ENCODE measurements at regions not wholly inside any gene's neighbourhood (a gene's known extent, or its start where the extent isn't known, plus 50 kb on each side); places are given as distances from the start of the nearest gene placed in this dataset.

DNA sequence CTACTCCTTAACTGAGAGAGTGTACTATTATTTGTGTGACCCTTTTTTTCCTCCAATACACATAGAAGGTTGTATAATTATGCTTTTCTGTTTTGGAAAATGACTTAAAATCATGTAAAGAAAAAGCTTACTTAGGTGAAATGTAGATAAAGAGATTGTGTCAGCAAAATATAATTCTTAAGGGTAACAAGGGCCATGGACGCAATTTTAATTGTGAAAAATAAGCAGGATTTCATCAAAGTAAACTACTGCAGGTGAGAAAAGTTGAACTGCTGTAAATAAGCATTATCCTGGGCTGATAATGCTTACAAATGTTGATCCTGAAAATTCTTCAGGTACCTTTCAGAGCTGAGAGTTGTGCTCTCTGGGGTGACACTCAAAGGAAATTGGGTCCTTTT lies 141.5 kb downstream of the RPIA start:
- DNase-seq (ENCODE audit: low spot score), result no peak

GRCh38 chr2:88834376-88834775 lies 142.9 kb downstream of the RPIA start:
- DNase-seq (ENCODE audit: low spot score), result no peak

DNA sequence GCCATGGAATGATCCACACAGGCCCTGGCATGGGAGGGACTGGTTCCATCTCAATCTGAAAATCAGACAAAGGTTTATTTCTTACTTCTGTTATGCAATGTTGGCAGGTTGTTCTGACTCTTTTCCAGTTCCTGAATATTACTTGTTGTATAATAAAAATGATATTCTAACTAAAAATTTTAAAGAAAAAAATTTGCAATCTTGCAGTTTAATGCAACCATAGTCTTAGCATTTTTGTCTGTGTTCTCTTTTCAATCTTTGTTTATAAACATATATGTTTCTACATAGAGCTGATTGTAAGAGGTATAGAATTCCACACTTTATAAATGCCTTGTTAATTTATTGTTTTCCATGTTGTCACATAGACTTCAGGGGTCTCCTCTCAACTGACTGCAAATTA lies 143.4 kb downstream of the RPIA start:
- DNase-seq (ENCODE audit: low spot score), result no peak

DNA sequence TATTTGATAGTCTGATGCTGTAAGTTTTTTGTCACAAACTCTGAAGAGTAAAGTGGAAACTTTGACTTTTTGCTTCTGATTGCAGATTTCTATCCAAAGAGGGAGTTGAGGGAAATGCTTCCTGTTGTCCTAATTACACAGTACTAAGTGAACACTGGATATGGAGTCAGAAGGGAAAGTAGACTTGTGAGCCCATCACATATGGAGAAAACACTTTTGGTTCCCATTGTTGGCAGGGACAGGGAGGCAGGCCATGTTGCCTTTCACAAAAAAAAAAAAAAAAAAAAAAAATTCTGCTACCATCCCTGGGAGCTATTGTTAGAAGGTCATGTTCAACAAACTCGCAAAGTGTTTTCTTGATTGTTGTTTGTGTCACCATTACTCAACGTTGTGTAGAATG lies 144.3 kb downstream of the RPIA start:
- DNase-seq (ENCODE audit: low spot score), result no peak

GRCh38 chr2:88836351-88836750 lies 144.9 kb downstream of the RPIA start:
- DNase-seq (ENCODE audit: low spot score), result no peak

GRCh38 chr2:88837511-88838160 lies 146.2 kb downstream of the RPIA start:
- no peak for DNase-seq (ENCODE audit: low spot score)

- no peak for DNase-seq (ENCODE audit: low spot score)
Observed at GRCh38 chr2:88838165-88838635, 146.7 kb downstream of the RPIA start.

DNA sequence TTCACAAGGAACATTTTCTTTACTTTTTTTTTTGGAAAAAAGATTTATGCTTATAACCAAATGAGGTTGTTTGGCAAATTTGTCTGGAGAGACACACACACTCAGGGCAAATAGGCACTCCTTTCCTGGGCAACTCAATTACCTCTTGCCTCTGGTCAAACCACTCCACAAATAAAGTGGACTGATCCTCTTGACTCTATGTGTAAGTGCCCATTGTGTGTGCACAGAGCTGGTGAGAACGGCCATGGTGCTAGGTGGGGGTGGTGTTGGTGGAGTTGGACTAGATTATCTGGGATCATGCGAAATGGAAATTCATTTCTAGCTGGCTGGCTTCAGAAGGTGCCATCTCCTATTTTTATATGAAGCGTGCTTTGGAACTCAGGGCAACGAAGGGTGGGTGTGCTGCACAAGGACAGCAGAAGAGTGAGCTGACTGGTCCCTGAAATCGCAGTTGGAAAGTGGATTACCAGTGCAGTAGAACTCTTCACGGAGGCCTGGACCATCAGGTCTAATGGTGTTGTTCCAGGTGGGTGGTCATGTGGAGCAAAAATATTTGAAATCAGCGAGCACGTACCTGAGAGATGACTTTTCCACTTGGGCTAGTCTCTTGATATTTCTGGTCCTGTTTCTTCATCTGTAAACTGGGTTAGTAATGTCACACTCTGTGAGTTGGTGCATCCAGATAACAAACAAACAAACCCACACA lies 149.9 kb downstream of the RPIA start:
- no peak for DNase-seq (ENCODE audit: low spot score)

DNA sequence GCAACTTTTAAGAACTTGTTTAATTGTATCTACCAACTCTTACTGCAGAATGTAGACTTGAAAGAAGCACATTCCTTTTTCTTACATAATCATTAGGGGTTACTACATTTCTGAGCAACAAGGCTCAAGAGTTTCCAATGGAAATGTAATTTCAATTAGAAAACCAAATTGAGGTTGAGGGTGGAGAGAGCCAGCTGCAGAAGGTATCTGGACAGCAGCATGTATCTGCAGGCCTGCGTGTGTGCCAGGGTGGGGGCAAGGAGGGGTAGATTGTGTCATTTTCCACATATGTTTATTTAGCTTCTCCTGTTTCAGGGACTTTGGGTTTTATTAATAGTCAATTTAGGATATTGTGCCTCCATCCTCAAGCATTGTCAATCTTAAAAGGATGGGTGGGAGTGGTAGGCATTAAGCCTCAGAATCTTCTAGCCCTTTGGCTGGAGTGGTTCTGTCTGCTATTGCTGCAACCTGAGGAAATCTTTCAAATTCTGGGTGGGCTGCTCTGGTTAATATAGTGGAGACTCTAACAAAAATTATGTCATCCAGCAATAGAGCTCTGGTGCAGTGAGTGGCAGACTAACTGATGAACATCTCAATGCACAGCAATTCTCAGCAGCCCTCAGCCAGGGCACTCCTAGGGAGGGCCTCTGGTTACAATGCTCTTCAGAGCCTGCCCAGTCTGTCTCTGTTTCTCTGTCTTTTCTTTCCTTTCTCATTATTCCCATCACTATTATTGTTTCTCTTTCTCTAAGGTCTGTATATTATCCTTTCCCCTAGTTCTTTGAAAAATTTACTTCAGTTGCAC lies 151.4 kb downstream of the RPIA start:
- no peak for DNase-seq (ENCODE audit: low spot score)

DNA sequence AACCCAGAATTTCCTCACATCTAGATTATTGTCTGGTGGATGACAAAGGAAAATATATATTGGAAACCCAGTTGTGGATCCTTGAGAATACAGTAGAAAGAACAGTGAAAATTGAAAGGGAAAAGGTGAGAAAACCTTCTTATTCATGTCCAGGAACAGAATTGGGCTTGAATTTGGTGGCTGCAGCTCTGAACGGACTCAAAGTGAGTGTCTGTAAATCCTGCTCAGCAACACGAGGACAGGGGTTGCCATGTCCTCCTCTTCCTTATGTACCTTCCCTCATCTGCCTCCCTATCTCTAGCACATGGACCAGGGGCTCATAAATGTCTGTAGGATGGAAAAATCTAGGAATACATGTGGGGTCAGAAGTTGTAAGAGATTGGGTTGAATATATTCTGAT lies 152.2 kb downstream of the RPIA start:
- DNase-seq (ENCODE audit: low spot score), result no peak

DNA sequence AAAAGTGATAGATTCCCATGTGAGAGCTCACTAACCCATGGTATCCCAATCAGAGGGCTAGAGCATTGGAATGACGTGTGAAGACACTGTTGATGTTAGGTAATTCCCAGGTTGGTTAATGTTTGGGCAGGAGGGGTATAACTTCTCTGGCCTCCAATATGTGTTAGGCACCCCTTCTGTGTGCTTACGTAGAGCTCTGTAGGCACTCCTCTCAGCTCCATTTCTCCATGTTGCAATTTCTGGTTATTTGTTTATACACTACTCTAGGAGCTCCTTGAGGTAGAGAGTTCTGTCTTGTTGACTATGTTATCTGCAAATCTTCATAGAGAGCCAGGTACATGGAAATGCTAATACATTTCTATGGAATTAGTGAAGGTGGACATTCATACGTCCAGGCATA lies 153.5 kb downstream of the RPIA start:
- DNase-seq (ENCODE audit: low spot score), result no peak

- DNase-seq (ENCODE audit: low spot score), result no peak
Observed at GRCh38 chr2:88845772-88846661, 154.5 kb downstream of the RPIA start.

- DNase-seq (ENCODE audit: low spot score), result no peak
Observed at GRCh38 chr2:88852753-88853402, 161.4 kb downstream of the RPIA start.

- no peak for DNase-seq (ENCODE audit: low spot score)
Observed at GRCh38 chr2:88853403-88853790, 161.9 kb downstream of the RPIA start.

- no peak for DNase-seq (ENCODE audit: low spot score)
Observed at GRCh38 chr2:88854528-88854927, 163.1 kb downstream of the RPIA start.

GRCh38 chr2:88855620-88856408 lies 164.3 kb downstream of the RPIA start:
- no peak for DNase-seq (ENCODE audit: low spot score)

DNA sequence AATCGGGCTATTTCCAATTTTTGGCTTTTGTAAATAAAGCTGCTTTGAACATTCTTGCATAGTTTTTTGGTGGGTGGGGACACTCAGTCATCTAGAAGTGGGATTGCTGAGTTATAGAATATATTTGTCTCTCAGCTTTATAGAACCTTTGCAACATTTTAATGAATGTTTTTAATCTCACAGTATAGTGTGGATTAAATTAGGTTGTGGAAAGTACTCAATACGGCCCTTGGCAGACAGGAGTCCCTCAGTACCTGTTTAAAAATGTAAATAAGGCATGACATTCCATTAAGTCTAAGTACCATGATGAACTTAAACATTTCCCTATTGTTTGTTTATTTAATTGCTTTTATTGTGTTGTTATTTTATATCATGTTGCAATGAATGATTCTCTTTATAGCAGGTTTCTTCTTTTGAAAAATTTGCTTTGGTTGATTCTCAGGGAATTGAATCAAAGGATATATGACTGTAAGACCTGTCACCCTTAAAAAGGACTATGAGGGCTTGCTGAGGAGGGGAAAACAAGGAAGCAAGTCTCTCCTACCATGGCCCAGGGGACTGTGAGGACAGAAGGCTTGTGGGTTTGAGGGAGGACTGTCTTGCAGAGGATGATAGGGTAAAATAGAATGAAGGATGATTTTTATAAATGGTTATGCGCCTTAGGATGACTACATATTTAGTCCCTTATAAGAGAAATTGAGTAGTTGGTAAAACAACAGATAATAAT lies 165.1 kb downstream of the RPIA start:
- DNase-seq (ENCODE audit: low spot score), result no peak

- no peak for DNase-seq (ENCODE audit: low spot score)
Observed at GRCh38 chr2:88857274-88857741, 165.8 kb downstream of the RPIA start.

- DNase-seq (ENCODE audit: low spot score), result no peak
Observed at GRCh38 chr2:88857951-88858411, 166.5 kb downstream of the RPIA start.

All from mesenteric fat pad (tissue), 1 donor.